Activated CD8-positive, alpha-beta memory T cell treated with anti-CD3 and anti-CD28 coated beads for 48 hours (primary cell): ENCODE measurements at regions not wholly inside any gene's neighbourhood (a gene's known extent, or its start where the extent isn't known, plus 50 kb on each side); places are given as distances from the start of the nearest gene placed in this dataset.

Experiments
- DNase-seq, 3 experiments: peaks; one replicate each; pipeline ENCODE4 v3.0.0-alpha.2; 2020; ENCODE audit warnings: low read depth in 2 of 3, low spot score in 2 of 3

GRCh38 chr15:39291690-39292089 is 289.2 kb upstream of the THBS1 start:
- DNase-seq: no peak

- no peak for DNase-seq
These were observed 283.9 kb upstream of the THBS1 start for GRCh38 chr15:39296955-39297354.

GRCh38 chr15:39298271-39298962 is 282.5 kb upstream of the THBS1 start:
- no peak for DNase-seq

GRCh38 chr15:39299486-39300267 is 281.2 kb upstream of the THBS1 start:
- DNase-seq: no peak

DNA sequence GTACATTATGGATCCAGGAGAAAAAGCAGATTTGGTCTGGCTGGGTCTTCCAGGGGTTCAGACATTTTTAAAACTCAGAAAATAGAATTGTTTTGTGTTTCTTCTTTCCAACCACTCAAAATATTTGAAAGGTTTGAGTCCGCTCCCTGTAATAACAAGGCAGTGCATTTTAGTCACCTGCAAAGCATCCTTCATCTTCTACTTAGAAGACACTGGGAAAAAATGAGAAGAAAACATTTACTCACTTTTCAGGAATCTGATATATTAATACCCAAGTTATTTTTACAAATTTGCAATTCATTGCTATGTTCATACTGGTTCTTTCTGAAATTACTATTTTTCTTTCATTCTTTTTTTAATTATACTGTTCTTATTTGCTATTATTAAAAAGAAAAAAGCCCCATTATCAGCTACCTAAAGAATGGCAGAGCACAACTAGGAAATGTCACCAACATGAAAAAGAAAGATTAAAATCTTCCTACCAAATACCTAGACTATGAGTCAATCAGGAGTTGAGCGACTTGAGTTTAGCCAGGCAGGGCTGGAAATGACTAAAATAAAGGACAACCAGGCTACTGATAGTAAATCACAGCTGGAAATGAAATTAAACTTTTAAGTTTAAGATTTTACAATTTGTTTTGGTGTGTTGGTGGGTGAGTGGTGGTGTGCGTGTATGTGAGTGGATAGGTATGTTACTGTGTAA is 280.3 kb upstream of the THBS1 start:
- DNase-seq: no peak

DNA sequence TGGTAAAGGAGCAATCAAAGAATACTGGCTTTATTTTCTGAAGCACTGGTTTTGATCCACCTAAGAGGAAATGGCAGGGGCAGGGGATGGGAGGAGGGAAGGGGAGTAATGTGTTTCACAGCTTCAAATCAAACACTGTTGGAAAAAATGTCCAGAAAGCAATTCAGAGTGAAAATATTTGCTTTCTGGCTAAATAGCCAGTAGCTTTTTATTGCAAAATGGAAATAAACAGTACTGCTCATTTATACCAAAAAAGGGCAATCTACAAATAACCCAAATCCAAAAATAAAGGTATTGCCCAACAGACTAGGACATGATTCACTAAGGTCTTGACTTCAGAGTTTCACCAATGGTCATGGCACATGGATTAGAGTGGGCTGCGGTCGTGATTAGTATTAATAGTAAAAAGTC is 279.3 kb upstream of the THBS1 start:
- DNase-seq: no peak

GRCh38 chr15:39302936-39303335 is 277.9 kb upstream of the THBS1 start:
- DNase-seq: no peak

GRCh38 chr15:39304201-39304841 is 276.6 kb upstream of the THBS1 start:
- no peak for DNase-seq

DNA sequence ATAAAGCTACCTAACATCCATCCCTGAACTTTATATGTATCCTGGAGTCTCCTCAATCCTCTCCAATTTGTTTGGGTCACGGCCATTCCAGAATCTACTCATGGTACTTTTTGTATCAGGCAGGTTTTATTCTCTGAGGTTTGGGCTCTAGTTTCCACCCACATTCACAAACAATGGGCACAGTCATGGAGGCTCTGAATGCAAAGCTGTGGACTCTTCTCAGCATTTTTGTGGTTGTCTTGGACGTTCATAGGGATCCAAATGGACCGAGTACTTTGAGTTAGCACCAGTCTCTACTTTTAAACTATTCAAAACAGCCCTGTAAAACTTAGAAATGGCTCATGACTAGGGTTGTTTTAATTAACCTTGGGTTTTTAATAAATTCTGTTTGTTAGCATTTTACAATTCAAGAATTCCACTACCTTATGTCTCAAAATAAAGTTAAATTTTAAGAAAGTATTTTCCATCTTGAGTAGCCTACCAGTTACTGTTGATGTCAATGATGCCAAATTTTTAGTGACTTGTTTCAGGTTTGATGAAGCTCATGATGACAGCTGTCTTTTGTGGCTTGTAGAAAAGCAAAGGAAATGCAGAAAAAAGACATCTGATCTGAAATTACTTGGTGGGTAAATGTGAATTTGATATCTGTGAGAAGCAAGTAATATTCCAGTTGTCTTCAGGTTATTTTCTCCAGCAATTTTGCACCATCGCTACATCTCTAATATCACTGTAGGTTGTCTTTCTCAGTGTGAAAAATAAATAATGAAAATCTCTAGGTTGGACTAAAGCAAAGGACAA is 275.7 kb upstream of the THBS1 start:
- DNase-seq: no peak

DNA sequence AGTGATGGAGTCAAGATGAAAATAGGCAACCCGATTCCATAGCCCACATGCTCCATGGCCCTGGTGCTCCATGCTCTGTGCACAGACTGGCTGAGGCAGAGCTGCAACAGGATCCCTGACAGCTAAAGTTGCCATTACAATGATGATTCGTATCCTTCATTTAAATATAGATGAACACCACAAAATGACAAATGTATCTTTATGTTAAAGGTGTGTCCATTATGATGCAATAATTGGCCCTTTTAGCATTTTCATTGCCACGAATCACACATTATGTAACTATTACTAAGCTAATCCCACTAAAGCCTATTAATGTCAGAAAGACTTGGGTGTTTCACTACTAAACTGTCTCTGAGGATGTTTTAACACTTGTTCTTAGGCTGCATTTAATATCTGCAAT is 270.2 kb upstream of the THBS1 start:
- DNase-seq: no peak

DNA sequence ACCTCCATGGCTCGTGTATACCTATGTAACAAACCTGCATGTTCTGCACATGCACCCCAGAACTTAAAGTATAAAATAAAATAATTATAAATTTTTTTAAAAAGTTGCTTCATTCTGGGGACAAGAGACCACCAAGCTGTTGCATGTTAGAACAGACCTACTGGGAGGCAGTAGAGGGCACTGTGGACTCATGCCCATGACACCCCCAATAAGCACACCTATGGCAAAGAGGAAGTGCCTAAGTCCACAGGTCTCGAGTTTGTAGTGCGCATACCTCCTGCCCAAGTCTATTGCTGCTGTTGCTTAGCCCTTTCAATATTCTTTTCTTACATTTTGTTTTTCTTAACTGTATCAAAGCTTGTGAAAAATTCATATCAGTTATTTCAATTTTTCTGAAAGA is 267.9 kb upstream of the THBS1 start:
- DNase-seq: no peak

- DNase-seq: no peak
These were observed 267.4 kb upstream of the THBS1 start for GRCh38 chr15:39313467-39313866.

GRCh38 chr15:39313881-39314280 is 267.0 kb upstream of the THBS1 start:
- DNase-seq: no peak

- DNase-seq: no peak
These were observed 265.6 kb upstream of the THBS1 start for GRCh38 chr15:39315206-39315850.

- DNase-seq: no peak
These were observed 263.7 kb upstream of the THBS1 start for GRCh38 chr15:39317225-39317624.

DNA sequence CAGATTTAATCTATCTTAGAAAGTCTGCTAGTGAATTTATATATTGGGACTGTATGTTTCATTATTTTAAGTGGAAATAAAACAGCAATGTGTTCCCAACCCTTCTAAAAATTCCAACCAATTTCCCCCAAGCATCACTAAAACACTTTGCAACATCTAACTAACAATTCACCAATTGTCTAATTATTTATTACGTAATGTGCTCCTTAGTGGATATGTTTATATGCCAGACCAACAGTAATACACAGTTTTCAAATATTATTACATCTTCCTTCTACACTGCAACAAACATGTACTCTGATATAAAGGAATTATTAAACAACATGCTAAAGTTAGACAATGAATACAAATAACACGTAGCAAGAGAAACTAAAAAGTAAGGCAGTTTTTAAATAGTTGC is 262.6 kb upstream of the THBS1 start:
- no peak for DNase-seq

- DNase-seq: no peak
These were observed 260.5 kb upstream of the THBS1 start for GRCh38 chr15:39320355-39320754.

DNA sequence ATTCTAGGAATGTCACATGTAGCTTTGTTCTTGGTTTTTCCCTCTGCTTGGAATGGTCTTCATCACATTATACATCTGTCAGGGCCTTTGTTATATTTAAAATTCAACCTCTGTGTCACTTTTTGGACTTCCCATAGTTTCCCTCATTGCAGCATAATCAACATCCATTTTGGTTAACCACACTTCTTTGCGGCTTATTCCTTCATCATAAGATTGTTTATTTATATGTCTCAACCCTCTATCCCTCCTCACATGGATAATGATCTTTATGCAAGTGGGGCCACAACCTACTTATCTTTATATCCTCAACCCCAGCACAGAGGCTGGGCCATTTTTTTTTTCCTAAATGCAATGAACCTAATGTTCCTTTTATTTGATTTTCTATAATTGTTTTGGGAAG is 260.0 kb upstream of the THBS1 start:
- no peak for DNase-seq

- DNase-seq: no peak
These were observed 258.9 kb upstream of the THBS1 start for GRCh38 chr15:39321977-39322376.

DNA sequence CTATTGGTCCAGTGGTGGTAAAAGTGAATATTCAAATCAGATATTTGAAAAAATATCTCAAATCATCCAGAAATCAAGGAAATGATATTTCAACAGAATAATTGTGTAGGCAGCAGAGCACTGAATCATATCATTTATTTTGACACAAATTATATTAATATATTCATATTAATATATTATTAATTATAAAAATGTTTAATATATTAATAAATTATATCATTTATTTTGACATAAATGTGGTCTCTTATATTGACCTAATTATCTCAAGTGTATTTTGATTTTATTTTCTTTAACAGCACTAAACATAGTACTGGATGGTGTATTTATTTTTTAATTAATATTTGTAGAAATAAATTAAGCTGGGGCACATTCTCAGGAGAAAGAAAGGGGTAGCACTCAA is 257.7 kb upstream of the THBS1 start:
- DNase-seq: no peak
